ENCODE measurements at regions not wholly inside any gene's neighbourhood (a gene's known extent, or its start where the extent isn't known, plus 50 kb on each side); places are given as distances from the start of the nearest gene placed in this dataset.

GRCh38 chr2:176493909-176494308, 224.7 kb downstream of the MTX2 start:
- intact Hi-C loops (cut with DNase I) = no loop called here
- no peak for ATAC-seq
- 74 to 84% methylated on average over 3 of the region's 3 CpGs for WGBS, 2 donors

GRCh38 chr2:176494949-176495353, 225.7 kb downstream of the MTX2 start:
- intact Hi-C loops (cut with DNase I) = no loop called here
- no peak for DNase-seq
- no peak overlapping the region for H3K27ac ChIP-seq
- peaks cover 0 to 2% (median 0%) of the 10 kb centered on the region in 4 donors for H3K27me3 ChIP-seq
- no peak for FAIRE-seq
- 35 to 64% methylated on average over 2 of the region's 2 CpGs for WGBS, 2 donors
- peak in 2 of 4 donors; percentile 11 to 52 for ATAC-seq
- H3K4me1 ChIP-seq = no peaks in the 10 kb centered on the region
- no peaks in the 10 kb centered on the region for H3K9me3 ChIP-seq
- H3K36me3 ChIP-seq = no peaks in the 10 kb centered on the region
- H3K4me3 ChIP-seq = no peak overlapping the region
- TF ChIP-seq CTCF (IDR thresholded peaks at IDR 0.05) = no peak

More at GRCh38 chr2:176493909-176494308, 224.7 kb downstream of the MTX2 start:
- Histone ChIP-seq H3K36me3 (no peaks in the 10 kb centered on the region), H3K9me3 (no peaks in the 10 kb centered on the region), H3K4me1 (no peaks in the 10 kb centered on the region), H3K27ac (no peak overlapping the region), H3K4me3 (no peak overlapping the region), H3K27me3 (peaks cover 0 to 8% (median 0%) of the 10 kb centered on the region in 4 donors)
- DNase-seq = no peak
- no peak for FAIRE-seq
- no peak for TF ChIP-seq CTCF (IDR thresholded peaks at IDR 0.05)

- no peak for TF ChIP-seq CTCF (IDR thresholded peaks at IDR 0.05)
- intact Hi-C loops (cut with DNase I) = no loop called here
- no peaks in the 10 kb centered on the region for H3K36me3 ChIP-seq
- H3K9me3 ChIP-seq = no peaks in the 10 kb centered on the region
- WGBS, 2 donors = 68 to 73% methylated on average over 3 of the region's 3 CpGs
- no peak for DNase-seq
- no peaks in the 10 kb centered on the region for H3K27me3 ChIP-seq
- FAIRE-seq = no peak
- H3K4me3 ChIP-seq = no peak overlapping the region
- no peaks in the 10 kb centered on the region for H3K4me1 ChIP-seq
- H3K27ac ChIP-seq = no peak overlapping the region
- ATAC-seq = no peak
These were observed 226.6 kb downstream of the MTX2 start for GRCh38 chr2:176495826-176496225.

GRCh38 chr2:176496761-176497160, 227.5 kb downstream of the MTX2 start:
- intact Hi-C loops (cut with DNase I) = no loop called here
- H3K27me3 ChIP-seq = no peaks in the 10 kb centered on the region
- no peaks in the 10 kb centered on the region for H3K36me3 ChIP-seq
- ATAC-seq (no peak), FAIRE-seq (no peak), DNase-seq (no peak)
- no peak overlapping the region for H3K27ac ChIP-seq
- no peaks in the 10 kb centered on the region for H3K4me1 ChIP-seq
- WGBS, 2 donors = 78% methylated on average over 3 of the region's 3 CpGs
- no peaks in the 10 kb centered on the region for H3K9me3 ChIP-seq
- TF ChIP-seq CTCF (IDR thresholded peaks at IDR 0.05) = no peak
- no peak overlapping the region for H3K4me3 ChIP-seq

- Histone ChIP-seq H3K4me3 (no peak overlapping the region), H3K27ac (no peak overlapping the region), H3K4me1 (no peaks in the 10 kb centered on the region), H3K9me3 (no peaks in the 10 kb centered on the region), H3K27me3 (no peaks in the 10 kb centered on the region), H3K36me3 (no peaks in the 10 kb centered on the region)
- WGBS, 2 donors = 50 to 89% methylated on average over 1 of the region's 1 CpG
- intact Hi-C loops (cut with DNase I) = no loop called here
- ATAC-seq (peak in 2 of 4 donors; percentile 15 to 32), FAIRE-seq (no peak), DNase-seq (no peak)
- no peak for TF ChIP-seq CTCF (IDR thresholded peaks at IDR 0.05)
These were observed 231.7 kb downstream of the MTX2 start for GRCh38 chr2:176500901-176501300.

Data from pancreas (tissue), 10 donors.